Keratinocyte (primary cell): ENCODE measurements at regions not wholly inside any gene's neighbourhood (a gene's known extent, or its start where the extent isn't known, plus 50 kb on each side); places are given as distances from the start of the nearest gene placed in this dataset.

Experiments used
- DNase-seq: peaks from one replicate; pipeline ENCODE4 v3.0.0-alpha.2; 2011; ENCODE audit warnings: low read depth, missing footprints, low spot score
- FAIRE-seq: peaks from 2 replicates; lab custom pipeline; 2011; peaks lifted over from hg19 to GRCh38; lab: Jason Lieb, UNC
- H2AFZ ChIP-seq: 2 replicates; pipeline ENCODE4 v1.6.0; 2012; ENCODE audit warnings: low read length, control low read depth, inconsistent platforms; ENCODE audit not compliant: control insufficient read depth
- H3K27ac ChIP-seq: 2 replicates; pipeline ENCODE4 v1.5.1; 2011; ENCODE audit warnings: low read length; ENCODE audit not compliant: control insufficient read depth, insufficient read depth
- H3K27me3 ChIP-seq: 3 replicates; pipeline ENCODE4 v1.6.0; 2011; ENCODE audit warnings: low read length; ENCODE audit not compliant: control insufficient read depth, insufficient read depth; ENCODE audit errors: extremely low read depth
- H3K36me3 ChIP-seq, 2 experiments: 2 replicates in 1 of 2; 3 replicates in 1 of 2; pipeline ENCODE4 v1.5.1; 2011; ENCODE audit warnings: low read length in 2 of 2, mild to moderate bottlenecking in 1 of 2; ENCODE audit not compliant: control insufficient read depth in 2 of 2, insufficient read depth in 2 of 2; ENCODE audit errors: extremely low read depth in 1 of 2
- H3K4me1 ChIP-seq: 3 replicates; pipeline ENCODE4 v1.5.1; 2011; ENCODE audit warnings: low read length; ENCODE audit not compliant: control insufficient read depth, insufficient read depth; ENCODE audit errors: extremely low read depth
- H3K4me2 ChIP-seq: 3 replicates; pipeline ENCODE4 v1.6.0; 2011; ENCODE audit warnings: low read depth, low read length; ENCODE audit not compliant: control insufficient read depth, insufficient read depth; ENCODE audit errors: extremely low read depth
- H3K4me3 ChIP-seq, 3 experiments: fragments of 200-600 bp in 1 of 3; sonication (generic) in 1 of 3; 2 replicates in 2 of 3; 3 replicates in 1 of 3; pipeline ENCODE4 v1.5.1; 2011 to 2016; ENCODE audit warnings: low read length in 3 of 3, mild to moderate bottlenecking in 3 of 3, control low read depth in 2 of 3, inconsistent platforms in 1 of 3, low read depth in 1 of 3, mixed read lengths in 1 of 3, mixed run types in 1 of 3, moderate library complexity in 1 of 3; ENCODE audit not compliant: control insufficient read depth in 2 of 3, insufficient read depth in 2 of 3; ENCODE audit errors: extremely low read depth in 1 of 3
- H3K79me2 ChIP-seq: 2 replicates; pipeline ENCODE4 v1.6.0; 2012; ENCODE audit warnings: low read length; ENCODE audit not compliant: control insufficient read depth, insufficient read depth
- H3K9ac ChIP-seq: 3 replicates; pipeline ENCODE4 v1.6.0; 2011; ENCODE audit warnings: low read length; ENCODE audit not compliant: control insufficient read depth, insufficient read depth; ENCODE audit errors: extremely low read depth
- H3K9me1 ChIP-seq: 3 replicates; pipeline ENCODE4 v1.6.0; 2011; ENCODE audit warnings: low read length; ENCODE audit not compliant: control insufficient read depth, insufficient read depth; ENCODE audit errors: extremely low read depth
- H3K9me3 ChIP-seq: 2 replicates; pipeline ENCODE4 v1.5.1; 2012; ENCODE audit warnings: low read depth, low read length; ENCODE audit not compliant: control insufficient read depth
- H4K20me1 ChIP-seq: 3 replicates; pipeline ENCODE4 v1.6.0; 2011; ENCODE audit warnings: low read length; ENCODE audit not compliant: control insufficient read depth, insufficient read depth; ENCODE audit errors: extremely low read depth
- EZH2 ChIP-seq: IDR thresholded peaks from one replicate; pipeline ENCODE4 v1.6.1; 2012; ENCODE audit warnings: inconsistent platforms, mild to moderate bottlenecking, low read length, moderate library complexity
- dilution Hi-C: fragments of 300-500 bp; cut with MboI; formaldehyde crosslinking; loops from one replicate; pipeline ENCODE4 v1.7.0; 2020; ENCODE audit warnings: low sequenced_read_pairs; ENCODE audit not compliant: extremely low pct_ligation_motif_present
- TF ChIP-seq, protein P1 (sequence below), 3 experiments: IDR thresholded peaks in 1 of 3; conservative IDR thresholded peaks in 1 of 3; optimal IDR thresholded peaks in 1 of 3; 2 replicates in 2 of 3; 3 replicates in 1 of 3; pipeline versions ENCODE3 to v1.5.1; 2011; ENCODE audit warnings: low read length in 3 of 3, mild to moderate bottlenecking in 3 of 3, moderate library complexity in 2 of 3, control low read depth in 1 of 3, inconsistent platforms in 1 of 3; ENCODE audit not compliant: insufficient read depth in 2 of 3; ENCODE audit errors: extremely low read depth in 1 of 3

DNA sequence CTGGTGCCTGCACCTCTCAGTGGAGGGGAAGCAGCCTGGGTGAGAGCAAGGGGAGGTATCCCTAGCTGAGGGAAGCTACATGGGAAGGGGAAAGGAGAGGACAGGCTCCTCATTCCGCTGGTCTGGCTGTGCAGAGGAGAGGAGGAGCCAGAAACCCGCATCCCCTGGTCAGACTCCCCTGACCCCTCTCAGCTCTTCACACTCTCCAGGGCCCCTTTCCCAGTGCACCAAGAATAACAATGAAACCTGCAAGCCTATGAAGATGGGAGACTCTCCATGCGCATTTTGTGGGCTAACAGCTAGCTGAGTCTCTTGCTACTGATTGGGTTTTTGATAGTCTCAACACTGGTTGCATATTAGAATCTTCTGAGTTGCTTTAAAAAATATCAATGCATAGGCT is 319.9 kb upstream of the COBL start:
- FAIRE-seq (no peak), DNase-seq (no peak)
- Histone ChIP-seq H4K20me1 (no peaks in the 10 kb centered on the region), H3K27me3 (no peaks in the 10 kb centered on the region), H3K79me2 (no peaks in the 10 kb centered on the region), H3K9ac (no peak overlapping the region), H2AFZ (no peak overlapping the region), H3K27ac (no peak overlapping the region), H3K9me3 (peaks cover 2% of the 10 kb centered on the region), H3K4me2 (no peak overlapping the region), H3K4me3 (no peak overlapping the region), H3K4me1 (no peaks in the 10 kb centered on the region), H3K9me1 (no peaks in the 10 kb centered on the region), H3K36me3 (no peaks in the 10 kb centered on the region)
- TF ChIP-seq, protein P1, sequence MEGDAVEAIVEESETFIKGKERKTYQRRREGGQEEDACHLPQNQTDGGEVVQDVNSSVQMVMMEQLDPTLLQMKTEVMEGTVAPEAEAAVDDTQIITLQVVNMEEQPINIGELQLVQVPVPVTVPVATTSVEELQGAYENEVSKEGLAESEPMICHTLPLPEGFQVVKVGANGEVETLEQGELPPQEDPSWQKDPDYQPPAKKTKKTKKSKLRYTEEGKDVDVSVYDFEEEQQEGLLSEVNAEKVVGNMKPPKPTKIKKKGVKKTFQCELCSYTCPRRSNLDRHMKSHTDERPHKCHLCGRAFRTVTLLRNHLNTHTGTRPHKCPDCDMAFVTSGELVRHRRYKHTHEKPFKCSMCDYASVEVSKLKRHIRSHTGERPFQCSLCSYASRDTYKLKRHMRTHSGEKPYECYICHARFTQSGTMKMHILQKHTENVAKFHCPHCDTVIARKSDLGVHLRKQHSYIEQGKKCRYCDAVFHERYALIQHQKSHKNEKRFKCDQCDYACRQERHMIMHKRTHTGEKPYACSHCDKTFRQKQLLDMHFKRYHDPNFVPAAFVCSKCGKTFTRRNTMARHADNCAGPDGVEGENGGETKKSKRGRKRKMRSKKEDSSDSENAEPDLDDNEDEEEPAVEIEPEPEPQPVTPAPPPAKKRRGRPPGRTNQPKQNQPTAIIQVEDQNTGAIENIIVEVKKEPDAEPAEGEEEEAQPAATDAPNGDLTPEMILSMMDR (optimal IDR thresholded peaks at IDR 0.05 in 1 of 3, IDR thresholded peaks at IDR 0.05 in 1 of 3, conservative IDR thresholded peaks at IDR 0.05 in 1 of 3; ENCODE audit: extremely low read depth in 1 of 3, insufficient read depth in 2 of 3, low read length in 3 of 3), result no peak
- no peak for TF ChIP-seq EZH2
- dilution Hi-C loops, result no loop called here

DNA sequence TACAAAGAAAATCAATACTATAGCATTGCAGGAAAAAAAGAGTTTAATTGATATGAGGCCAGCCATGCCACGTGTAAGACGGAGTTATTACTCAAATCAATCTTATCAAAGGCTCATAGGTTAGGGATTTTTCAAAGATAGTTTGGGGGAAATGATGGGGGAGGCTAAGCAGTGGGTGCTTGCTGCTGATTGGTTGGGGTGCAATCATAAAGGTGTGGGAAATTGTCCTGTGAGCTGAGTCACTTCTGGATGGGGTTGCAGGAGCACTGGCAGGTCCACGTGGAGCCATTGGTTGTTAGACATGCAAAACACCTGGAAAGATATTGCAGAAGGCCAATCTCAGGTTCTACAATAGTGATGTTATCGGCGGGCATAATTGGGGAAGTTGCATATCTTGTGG is 319.2 kb upstream of the COBL start:
- no peak overlapping the region for H2AFZ ChIP-seq
- no peaks in the 10 kb centered on the region for H3K4me1 ChIP-seq
- no peaks in the 10 kb centered on the region for H4K20me1 ChIP-seq
- no peaks in the 10 kb centered on the region for H3K27me3 ChIP-seq
- no peaks in the 10 kb centered on the region for H3K79me2 ChIP-seq
- H3K36me3 ChIP-seq, result no peaks in the 10 kb centered on the region
- no peak for DNase-seq
- no peak overlapping the region for H3K4me3 ChIP-seq
- no peak for TF ChIP-seq EZH2
- TF ChIP-seq, protein P1 (optimal IDR thresholded peaks at IDR 0.05 in 1 of 3, IDR thresholded peaks at IDR 0.05 in 1 of 3, conservative IDR thresholded peaks at IDR 0.05 in 1 of 3; ENCODE audit: extremely low read depth in 1 of 3, insufficient read depth in 2 of 3, low read length in 3 of 3), result no peak
- peaks cover 2% of the 10 kb centered on the region for H3K9me3 ChIP-seq
- H3K4me2 ChIP-seq, result no peak overlapping the region
- no peak overlapping the region for H3K9ac ChIP-seq
- FAIRE-seq, result no peak
- no peak overlapping the region for H3K27ac ChIP-seq
- no peaks in the 10 kb centered on the region for H3K9me1 ChIP-seq
- dilution Hi-C loops, result no loop called here
